HEK293T (cell line): ENCODE measurements at regions not wholly inside any gene's neighbourhood (a gene's known extent, or its start where the extent isn't known, plus 50 kb on each side); places are given as distances from the start of the nearest gene placed in this dataset.
"Not testable (repeated sequence)": the region's sequence is repeated elsewhere in the genome, so short reads cannot be mapped to it uniquely, and the experiment has no call there.

Source experiments
- ARNT ChIP-seq: fragments of 450-650 bp; IDR thresholded peaks from 2 replicates; pipeline ENCODE4 v1.6.1; 2017; ENCODE audit warnings: mild to moderate bottlenecking
- BHLHE40 ChIP-seq: fragments of 450-650 bp; IDR thresholded peaks from 2 replicates; pipeline ENCODE4 v1.6.1; 2016; ENCODE audit warnings: mild to moderate bottlenecking, moderate library complexity, borderline replicate concordance
- CTBP1 ChIP-seq: fragments of 450-650 bp; IDR thresholded peaks from 2 replicates; pipeline ENCODE4 v1.6.1; 2016; ENCODE audit warnings: borderline replicate concordance
- ELF4 ChIP-seq: fragments of 450-650 bp; IDR thresholded peaks from 2 replicates; pipeline ENCODE4 v1.6.1; 2017; ENCODE audit warnings: antibody characterized with exemption
- FOXA1 ChIP-seq: fragments of 450-650 bp; IDR thresholded peaks from 2 replicates; pipeline ENCODE4 v1.6.1; 2016; ENCODE audit warnings: mild to moderate bottlenecking
- FOXK2 ChIP-seq: fragments of 450-650 bp; IDR thresholded peaks from 2 replicates; pipeline ENCODE4 v1.6.1; 2016; ENCODE audit warnings: mild to moderate bottlenecking
- FOXM1 ChIP-seq: fragments of 450-650 bp; IDR thresholded peaks from 2 replicates; pipeline ENCODE4 v1.6.1; 2017; ENCODE audit warnings: mild to moderate bottlenecking, borderline replicate concordance
- HDGF ChIP-seq: fragments of 450-650 bp; IDR thresholded peaks from 2 replicates; pipeline ENCODE4 v1.6.1; 2017; ENCODE audit warnings: antibody characterized with exemption, borderline replicate concordance
- NFRKB ChIP-seq: fragments of 450-650 bp; IDR thresholded peaks from 2 replicates; pipeline ENCODE4 v1.6.1; 2016; ENCODE audit warnings: mild to moderate bottlenecking, moderate library complexity
- SP1 ChIP-seq: fragments of 450-650 bp; IDR thresholded peaks from 2 replicates; pipeline ENCODE4 v1.6.1; 2017
- SUZ12 ChIP-seq: fragments of 450-650 bp; IDR thresholded peaks from 2 replicates; pipeline ENCODE4 v1.6.1; 2016; ENCODE audit warnings: mild to moderate bottlenecking
- TARDBP ChIP-seq: fragments of 450-650 bp; IDR thresholded peaks from 2 replicates; pipeline ENCODE4 v1.6.1; 2016

DNA sequence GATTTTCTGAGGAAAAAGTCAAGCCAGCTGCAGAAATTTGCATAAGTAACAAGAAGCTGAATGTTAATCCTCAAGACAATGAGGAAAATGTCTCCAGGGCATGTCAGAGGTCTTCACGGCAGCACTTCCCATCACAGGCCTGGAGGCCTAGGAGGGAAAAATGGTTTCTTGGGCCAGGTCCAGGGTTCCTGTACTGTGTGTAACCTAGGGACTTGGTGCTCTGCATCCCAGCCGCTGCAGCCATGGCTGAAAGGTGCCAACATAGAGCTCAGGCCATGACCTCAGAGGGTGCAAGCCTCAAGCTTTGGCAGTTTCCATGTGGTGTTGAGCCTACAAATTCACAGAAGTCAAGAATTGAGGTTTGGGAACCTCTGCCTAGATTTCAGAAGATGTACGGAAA is 144.1 kb downstream of the AKR1D1 start:
- TF ChIP-seq HDGF, SUZ12, FOXM1, ARNT, ELF4, FOXA1, TARDBP, CTBP1, NFRKB, BHLHE40, SP1, FOXK2: not testable (repeated sequence)
